Stomach (tissue), 4 donors: ENCODE measurements at regions not wholly inside any gene's neighbourhood (a gene's known extent, or its start where the extent isn't known, plus 50 kb on each side); places are given as distances from the start of the nearest gene placed in this dataset.

ENCODE experiments used
- CTCF ChIP-seq, 7 experiments: fragments of 450-650 bp in 4 of 7; fragments of 200-600 bp in 3 of 7; sonication (generic) in 3 of 7; IDR thresholded peaks; one replicate each; pipeline ENCODE4 v1.5.1; 2016 to 2019; ENCODE audit warnings: antibody characterized with exemption in 7 of 7, control low read depth in 2 of 7, mild to moderate bottlenecking in 1 of 7
- POLR2A ChIP-seq, 4 donors: fragments of 450-650 bp; IDR thresholded peaks; one replicate each; pipeline ENCODE4 v1.6.1; 2016; ENCODE audit warnings: antibody characterized with exemption in 4 of 4, control low read depth in 2 of 4, mild to moderate bottlenecking in 1 of 4, moderate library complexity in 1 of 4

- no peak for TF ChIP-seq POLR2A (IDR thresholded peaks at IDR 0.05)
- TF ChIP-seq CTCF (IDR thresholded peaks at IDR 0.05): no peak
Observed at GRCh38 chr12:91846466-91847055, 299.1 kb downstream of the BTG1 start.
